Esophagus muscularis mucosa (tissue), 4 donors: ENCODE measurements at regions not wholly inside any gene's neighbourhood (a gene's known extent, or its start where the extent isn't known, plus 50 kb on each side); places are given as distances from the start of the nearest gene placed in this dataset.
A peak's percentile ranks its signal among the peaks of the same experiment; 100 is the strongest.

Source experiments
- DNase-seq: peaks from one replicate; pipeline ENCODE4 v3.0.0-alpha.2; 2017; ENCODE audit errors: extremely low spot score
- H3K27ac ChIP-seq, 4 donors: fragments of 200-600 bp; sonication (generic); replicated peaks in 1 of 4; 1 replicate in 3 of 4; 2 replicates in 1 of 4; pipeline ENCODE4 v1.5.1; 2016 to 2019; ENCODE audit warnings: mild to moderate bottlenecking in 1 of 4
- H3K27me3 ChIP-seq, 4 donors: fragments of 200-600 bp; sonication (generic); one replicate each; pipeline versions ENCODE4 v1.5.1 to v1.6.0; 2016 to 2019
- H3K36me3 ChIP-seq, 4 donors: fragments of 200-600 bp; sonication (generic); one replicate each; pipeline ENCODE4 v1.5.1; 2016 to 2019
- H3K4me1 ChIP-seq, 4 donors: fragments of 200-600 bp; sonication (generic); one replicate each; pipeline ENCODE4 v1.5.1; 2016 to 2019
- H3K4me3 ChIP-seq, 4 donors: fragments of 200-600 bp; sonication (generic); 1 replicate in 2 of 4; 2 replicates in 2 of 4; pipeline ENCODE4 v1.5.1; 2016 to 2019; ENCODE audit warnings: mild to moderate bottlenecking in 4 of 4, moderate library complexity in 1 of 4
- H3K9me3 ChIP-seq, 4 donors: fragments of 200-600 bp; sonication (generic); 1 replicate in 3 of 4; 2 replicates in 1 of 4; pipeline ENCODE4 v1.5.1; 2016 to 2019
- CTCF ChIP-seq, 3 experiments: fragments of 200-600 bp in 2 of 3; fragments of 450-650 bp in 1 of 3; sonication (generic) in 2 of 3; IDR thresholded peaks; one replicate each; pipeline ENCODE4 v1.5.1; 2017 to 2019; ENCODE audit warnings: antibody characterized with exemption in 3 of 3, mild to moderate bottlenecking in 2 of 3, moderate library complexity in 1 of 3
- EP300 ChIP-seq: sonication (generic); formaldehyde crosslinking; IDR thresholded peaks from one replicate; pipeline ENCODE4 v1.6.1; 2017; ENCODE audit warnings: antibody characterized with exemption
- POLR2A ChIP-seq: fragments of 450-650 bp; IDR thresholded peaks from one replicate; pipeline ENCODE4 v1.6.1; 2017; ENCODE audit warnings: antibody characterized with exemption, moderate library complexity, mild to moderate bottlenecking, low read depth
- POLR2AphosphoS5 ChIP-seq, 2 donors: sonication (generic); formaldehyde crosslinking; IDR thresholded peaks; one replicate each; pipeline ENCODE4 v1.6.1; 2017; ENCODE audit warnings: antibody characterized with exemption in 2 of 2
- WGBS: methylation state at CpG from one replicate; pipeline ENCODE4 v1.1.5; 2018; 5-methylcytosine and 5-hydroxymethylcytosine counted together
- intact Hi-C: fragments of 100-400 bp; cut with DNase I; formaldehyde crosslinking; loops from one replicate; pipeline ENCODE4 v1.15.1; 2023

GRCh38 chr5:116650544-116650943 lies 75.9 kb upstream of the SEMA6A start:
- intact Hi-C loops = no loop called here
- H3K4me1 ChIP-seq = peaks cover 0 to 10% (median 0%) of the 10 kb centered on the region in 4 donors
- peak; percentile 70 for DNase-seq
- H3K27me3 ChIP-seq = no peaks in the 10 kb centered on the region
- TF ChIP-seq EP300 (no peak), POLR2A (no peak), POLR2AphosphoS5 (IDR thresholded peaks at IDR 0.05) (no peak), CTCF (IDR thresholded peaks at IDR 0.05) (no peak)
- no peak overlapping the region for H3K4me3 ChIP-seq
- 92% methylated on average over 7 of the region's 7 CpGs for WGBS
- no peaks in the 10 kb centered on the region for H3K9me3 ChIP-seq
- H3K36me3 ChIP-seq = no peaks in the 10 kb centered on the region
- H3K27ac ChIP-seq = no peak overlapping the region

- TF ChIP-seq POLR2A = no peak
- no peak for TF ChIP-seq EP300
- no peak for TF ChIP-seq CTCF (IDR thresholded peaks at IDR 0.05)
- no peak for TF ChIP-seq POLR2AphosphoS5 (IDR thresholded peaks at IDR 0.05)
These were observed 72.1 kb upstream of the SEMA6A start for GRCh38 chr5:116646611-116647289.

GRCh38 chr5:116645627-116646026 lies 71.0 kb upstream of the SEMA6A start:
- intact Hi-C loops = no loop called here
- Histone ChIP-seq H3K4me3 (no peak overlapping the region), H3K36me3 (no peaks in the 10 kb centered on the region), H3K4me1 (no peaks in the 10 kb centered on the region), H3K27me3 (no peaks in the 10 kb centered on the region), H3K27ac (no peak overlapping the region), H3K9me3 (no peaks in the 10 kb centered on the region)
- TF ChIP-seq POLR2AphosphoS5 (IDR thresholded peaks at IDR 0.05) (no peak), POLR2A (no peak), CTCF (IDR thresholded peaks at IDR 0.05) (no peak), EP300 (no peak)
- 90% methylated on average over 1 of the region's 1 CpG for WGBS
- no peak for DNase-seq

More at GRCh38 chr5:116646611-116647289, 72.1 kb upstream of the SEMA6A start:
- no peaks in the 10 kb centered on the region for H3K27me3 ChIP-seq
- no peaks in the 10 kb centered on the region for H3K4me1 ChIP-seq
- intact Hi-C loops = no loop called here
- H3K27ac ChIP-seq = no peak overlapping the region
- no peak overlapping the region for H3K4me3 ChIP-seq
- H3K9me3 ChIP-seq = no peaks in the 10 kb centered on the region
- no peak for DNase-seq
- no peaks in the 10 kb centered on the region for H3K36me3 ChIP-seq
- WGBS = 94% methylated on average over 10 of the region's 10 CpGs

GRCh38 chr5:116640236-116640635 lies 65.6 kb upstream of the SEMA6A start:
- TF ChIP-seq EP300 = no peak
- TF ChIP-seq CTCF (IDR thresholded peaks at IDR 0.05) = no peak
- no peak for TF ChIP-seq POLR2A
- TF ChIP-seq POLR2AphosphoS5 (IDR thresholded peaks at IDR 0.05) = no peak
- intact Hi-C loops = no loop called here
- Histone ChIP-seq H3K4me3 (no peak overlapping the region), H3K27me3 (no peaks in the 10 kb centered on the region), H3K9me3 (no peaks in the 10 kb centered on the region), H3K27ac (no peak overlapping the region), H3K36me3 (no peaks in the 10 kb centered on the region), H3K4me1 (no peaks in the 10 kb centered on the region)
- no peak for DNase-seq
